HG03439 (cell line): ENCODE measurements at regions not wholly inside any gene's neighbourhood (a gene's known extent, or its start where the extent isn't known, plus 50 kb on each side); places are given as distances from the start of the nearest gene placed in this dataset.

ENCODE experiments used
- ATAC-seq: cut with Tn5 transposase; IDR thresholded peaks from one replicate; pipeline ENCODE4 v1.9.1; 2021; ENCODE audit warnings: mild to moderate bottlenecking, moderate library complexity; ENCODE audit not compliant: unreplicated experiment

- no peak for ATAC-seq
Measured at GRCh38 chr22:49590381-49590780, 237.3 kb downstream of the BRD1 start.

- no peak for ATAC-seq
Measured at GRCh38 chr22:49589811-49590210, 237.9 kb downstream of the BRD1 start.

GRCh38 chr22:49589301-49589700 is 238.4 kb downstream of the BRD1 start:
- no peak for ATAC-seq

- no peak for ATAC-seq
Measured at GRCh38 chr22:49588739-49589138, 238.9 kb downstream of the BRD1 start.

- ATAC-seq: no peak
Measured at GRCh38 chr22:49587987-49588386, 239.7 kb downstream of the BRD1 start.

- no peak for ATAC-seq
Measured at GRCh38 chr22:49587421-49587820, 240.3 kb downstream of the BRD1 start.

- ATAC-seq: no peak
Measured at GRCh38 chr22:49586873-49587272, 240.8 kb downstream of the BRD1 start.

- ATAC-seq: no peak
Measured at GRCh38 chr22:49586244-49586748, 241.4 kb downstream of the BRD1 start.

- ATAC-seq: no peak
Measured at GRCh38 chr22:49585461-49586243, 242.0 kb downstream of the BRD1 start.

- no peak for ATAC-seq
Measured at GRCh38 chr22:49583886-49584505, 243.7 kb downstream of the BRD1 start.

- ATAC-seq: no peak
Measured at GRCh38 chr22:49583341-49583740, 244.3 kb downstream of the BRD1 start.

- no peak for ATAC-seq
Measured at GRCh38 chr22:49582678-49583077, 245.0 kb downstream of the BRD1 start.

- ATAC-seq: no peak
Measured at GRCh38 chr22:49582181-49582580, 245.5 kb downstream of the BRD1 start.

GRCh38 chr22:49580024-49580423 is 247.6 kb downstream of the BRD1 start:
- no peak for ATAC-seq

GRCh38 chr22:49577168-49578060 is 250.3 kb downstream of the BRD1 start:
- no peak for ATAC-seq

- ATAC-seq: no peak
Measured at GRCh38 chr22:49576241-49577141, 251.2 kb downstream of the BRD1 start.

GRCh38 chr22:49575703-49576081 is 252.0 kb downstream of the BRD1 start:
- no peak for ATAC-seq

- no peak for ATAC-seq
Measured at GRCh38 chr22:49574881-49575702, 252.6 kb downstream of the BRD1 start.

- no peak for ATAC-seq
Measured at GRCh38 chr22:49574205-49574880, 253.3 kb downstream of the BRD1 start.
